Iris pigment epithelial cell (primary cell): ENCODE measurements at regions not wholly inside any gene's neighbourhood (a gene's known extent, or its start where the extent isn't known, plus 50 kb on each side); places are given as distances from the start of the nearest gene placed in this dataset.
A peak's percentile ranks its signal among the peaks of the same experiment; 100 is the strongest.

Source experiments
- DNase-seq: peaks from one replicate; pipeline ENCODE4 v3.0.0-alpha.2; 2011; ENCODE audit warnings: low read depth

GRCh38 chr18:27826101-27826500, 350.8 kb downstream of the CDH2 start:
- no peak for DNase-seq

GRCh38 chr18:27825689-27826088, 351.2 kb downstream of the CDH2 start:
- no peak for DNase-seq

- no peak for DNase-seq
These were observed 351.9 kb downstream of the CDH2 start for GRCh38 chr18:27824841-27825681.

GRCh38 chr18:27824275-27824674, 352.7 kb downstream of the CDH2 start:
- no peak for DNase-seq

GRCh38 chr18:27823053-27823452, 353.9 kb downstream of the CDH2 start:
- no peak for DNase-seq

GRCh38 chr18:27808683-27809082, 368.2 kb downstream of the CDH2 start:
- DNase-seq: peak; percentile 92

- DNase-seq: peak; percentile 28
These were observed 373.0 kb downstream of the CDH2 start for GRCh38 chr18:27803957-27804356.

- DNase-seq: no peak
These were observed 379.4 kb downstream of the CDH2 start for GRCh38 chr18:27797484-27797883.

GRCh38 chr18:27794181-27794926, 382.6 kb downstream of the CDH2 start:
- DNase-seq: no peak

- no peak for DNase-seq
These were observed 383.7 kb downstream of the CDH2 start for GRCh38 chr18:27793013-27793785.

GRCh38 chr18:27789406-27789805, 387.5 kb downstream of the CDH2 start:
- no peak for DNase-seq

GRCh38 chr18:27787547-27787946, 389.4 kb downstream of the CDH2 start:
- no peak for DNase-seq

- DNase-seq: no peak
These were observed 391.0 kb downstream of the CDH2 start for GRCh38 chr18:27785815-27786471.

- DNase-seq: peak; percentile 28
These were observed 396.7 kb downstream of the CDH2 start for GRCh38 chr18:27780061-27780745.

GRCh38 chr18:27778925-27779324, 398.0 kb downstream of the CDH2 start:
- DNase-seq: no peak

- peak; percentile 46 for DNase-seq
These were observed 398.5 kb downstream of the CDH2 start for GRCh38 chr18:27778441-27778840.

GRCh38 chr18:27772081-27772480, 404.8 kb downstream of the CDH2 start:
- DNase-seq: no peak

- peak; percentile 20 for DNase-seq
These were observed 405.4 kb downstream of the CDH2 start for GRCh38 chr18:27771571-27771970.

GRCh38 chr18:27769152-27769551, 407.8 kb downstream of the CDH2 start:
- no peak for DNase-seq

GRCh38 chr18:27763936-27764335, 413.0 kb downstream of the CDH2 start:
- no peak for DNase-seq

- DNase-seq: no peak
These were observed 413.6 kb downstream of the CDH2 start for GRCh38 chr18:27763341-27763740.
